NB4 (cell line): ENCODE measurements at regions not wholly inside any gene's neighbourhood (a gene's known extent, or its start where the extent isn't known, plus 50 kb on each side); places are given as distances from the start of the nearest gene placed in this dataset.

Experiments used
- DNase-seq: peaks from one replicate; pipeline ENCODE4 v3.0.0; 2010; ENCODE audit warnings: low read depth
- H3K4me3 ChIP-seq: one replicate; pipeline ENCODE4 v1.5.1; 2011; ENCODE audit warnings: mild to moderate bottlenecking, low read depth, low read length, moderate library complexity
- MYC ChIP-seq: IDR thresholded peaks from 2 replicates; pipeline ENCODE4 v1.6.1; 2011; ENCODE audit warnings: low read depth, low read length
- POLR2A ChIP-seq: IDR thresholded peaks from 2 replicates; pipeline ENCODE4 v1.6.1; 2011; ENCODE audit warnings: mild to moderate bottlenecking; ENCODE audit not compliant: insufficient read length; ENCODE audit errors: extremely low read depth
- TF ChIP-seq, protein P1 (sequence below): IDR thresholded peaks from one replicate; pipeline ENCODE4 v1.5.1; 2012; ENCODE audit warnings: low read depth, low read length
- TF ChIP-seq, protein P2 (sequence below): IDR thresholded peaks from 2 replicates; pipeline ENCODE4 v1.6.1; 2011; ENCODE audit warnings: low read depth, low read length

DNA sequence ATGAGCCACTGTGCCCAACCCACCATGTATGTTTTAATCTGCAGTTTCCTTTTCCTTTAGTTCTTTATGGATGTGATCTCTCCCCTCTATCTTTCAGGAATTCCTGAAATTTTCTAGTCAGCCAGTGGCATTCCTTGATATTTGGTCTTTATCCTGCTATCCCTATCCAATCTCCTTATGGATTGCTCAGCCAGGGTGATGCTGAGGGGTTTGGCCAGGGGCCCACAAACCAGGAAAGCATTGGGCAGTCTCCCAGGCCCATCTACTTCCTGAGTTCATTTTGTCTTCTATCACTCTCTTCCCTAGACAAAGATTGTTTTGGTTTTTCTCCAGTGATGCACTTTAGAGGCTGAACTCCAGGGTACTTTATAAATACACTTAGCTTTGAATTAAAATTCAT, 115.9 kb downstream of the KATNIP start:
- no peak for DNase-seq

DNA sequence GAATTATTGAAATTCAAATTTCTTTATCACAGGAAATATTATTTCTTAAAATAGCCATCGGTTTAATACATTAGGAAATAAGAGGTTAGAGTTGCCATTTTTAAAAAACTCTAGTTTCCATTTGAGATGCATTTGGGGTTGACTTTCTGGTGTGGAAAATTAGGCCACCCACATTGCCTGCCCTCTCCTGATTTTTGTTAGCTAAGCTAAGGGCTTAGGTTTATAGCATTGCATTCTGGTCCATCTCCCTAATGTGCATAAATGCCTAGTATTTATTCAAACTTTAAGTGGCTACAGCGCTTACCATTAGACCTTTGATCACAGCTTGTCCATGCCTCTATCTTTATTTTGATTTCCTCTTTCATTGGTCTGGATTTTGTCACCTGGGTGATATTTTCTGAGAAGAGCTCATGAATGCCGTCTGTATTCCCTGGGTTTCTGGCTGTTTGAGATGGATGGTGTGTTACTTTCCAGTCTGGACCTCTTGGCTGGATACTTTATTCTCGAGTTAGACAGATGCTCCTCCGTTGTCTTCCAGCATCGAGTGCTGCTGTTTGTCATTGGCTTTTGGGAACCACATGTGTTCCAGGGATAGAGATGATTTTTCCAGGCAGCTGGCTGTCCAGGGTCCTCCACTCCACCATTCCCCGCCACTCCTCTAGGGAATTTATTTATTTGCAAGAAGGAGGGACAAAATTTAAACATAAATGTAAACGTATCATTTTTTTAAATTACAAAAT, 120.3 kb downstream of the KATNIP start:
- H3K4me3 ChIP-seq, result no peak overlapping the region
- TF ChIP-seq MYC (no peak), POLR2A (no peak)
- TF ChIP-seq, protein P1, sequence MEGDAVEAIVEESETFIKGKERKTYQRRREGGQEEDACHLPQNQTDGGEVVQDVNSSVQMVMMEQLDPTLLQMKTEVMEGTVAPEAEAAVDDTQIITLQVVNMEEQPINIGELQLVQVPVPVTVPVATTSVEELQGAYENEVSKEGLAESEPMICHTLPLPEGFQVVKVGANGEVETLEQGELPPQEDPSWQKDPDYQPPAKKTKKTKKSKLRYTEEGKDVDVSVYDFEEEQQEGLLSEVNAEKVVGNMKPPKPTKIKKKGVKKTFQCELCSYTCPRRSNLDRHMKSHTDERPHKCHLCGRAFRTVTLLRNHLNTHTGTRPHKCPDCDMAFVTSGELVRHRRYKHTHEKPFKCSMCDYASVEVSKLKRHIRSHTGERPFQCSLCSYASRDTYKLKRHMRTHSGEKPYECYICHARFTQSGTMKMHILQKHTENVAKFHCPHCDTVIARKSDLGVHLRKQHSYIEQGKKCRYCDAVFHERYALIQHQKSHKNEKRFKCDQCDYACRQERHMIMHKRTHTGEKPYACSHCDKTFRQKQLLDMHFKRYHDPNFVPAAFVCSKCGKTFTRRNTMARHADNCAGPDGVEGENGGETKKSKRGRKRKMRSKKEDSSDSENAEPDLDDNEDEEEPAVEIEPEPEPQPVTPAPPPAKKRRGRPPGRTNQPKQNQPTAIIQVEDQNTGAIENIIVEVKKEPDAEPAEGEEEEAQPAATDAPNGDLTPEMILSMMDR, result no peak
- TF ChIP-seq, protein P2, sequence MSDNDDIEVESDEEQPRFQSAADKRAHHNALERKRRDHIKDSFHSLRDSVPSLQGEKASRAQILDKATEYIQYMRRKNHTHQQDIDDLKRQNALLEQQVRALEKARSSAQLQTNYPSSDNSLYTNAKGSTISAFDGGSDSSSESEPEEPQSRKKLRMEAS, result no peak
- DNase-seq, result no peak

More for the DNA sequence above, 115.9 kb downstream of the KATNIP start:
- TF ChIP-seq, protein P2, result no peak
- TF ChIP-seq, protein P1, result no peak
- TF ChIP-seq MYC (no peak), POLR2A (no peak)
- H3K4me3 ChIP-seq, result no peak overlapping the region

DNA sequence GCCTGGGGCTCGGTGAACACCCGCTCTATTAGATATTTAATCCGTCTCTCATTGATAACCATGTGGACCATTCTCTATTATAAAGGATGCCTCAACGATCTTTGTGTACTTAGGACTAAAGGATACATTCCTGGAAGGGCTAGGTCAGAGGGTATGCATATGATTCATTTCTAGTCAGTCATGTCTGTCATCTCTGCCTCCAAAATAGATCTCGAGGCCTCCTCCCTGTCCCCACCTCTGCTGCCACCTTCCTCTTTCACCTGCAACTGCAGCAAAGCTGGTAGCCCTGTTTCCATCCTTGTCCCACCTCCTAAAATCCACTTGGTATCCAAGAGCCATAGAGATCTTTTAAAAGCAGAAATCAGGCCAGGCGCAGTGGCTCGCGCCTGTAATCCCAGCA, 121.5 kb downstream of the KATNIP start:
- TF ChIP-seq, protein P1, result no peak
- TF ChIP-seq POLR2A (no peak), MYC (no peak)
- TF ChIP-seq, protein P2, result no peak
- no peak for DNase-seq
- H3K4me3 ChIP-seq, result no peak overlapping the region

DNA sequence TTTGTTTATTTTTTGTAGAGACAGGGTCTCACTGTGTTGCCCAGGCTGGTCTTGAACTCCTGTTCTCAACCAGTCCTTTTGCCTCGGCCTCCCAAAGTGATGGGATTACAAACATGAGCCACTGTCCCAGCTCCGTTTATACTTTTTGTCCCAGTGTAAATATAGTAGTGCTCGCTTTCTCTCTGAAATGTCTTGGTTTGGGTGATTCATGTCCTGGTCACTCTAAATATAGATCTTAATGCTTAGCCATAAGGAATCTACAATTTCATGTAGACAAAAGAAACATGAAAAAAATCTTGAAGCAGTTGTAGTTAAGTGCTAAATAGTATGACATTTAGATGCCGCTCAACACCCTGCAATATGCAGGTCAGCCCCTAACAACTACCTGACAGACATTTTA, 126.9 kb downstream of the KATNIP start:
- no peak overlapping the region for H3K4me3 ChIP-seq
- TF ChIP-seq, protein P2, result no peak
- no peak for TF ChIP-seq MYC
- no peak for TF ChIP-seq POLR2A
- TF ChIP-seq, protein P1, result no peak
- no peak for DNase-seq

DNA sequence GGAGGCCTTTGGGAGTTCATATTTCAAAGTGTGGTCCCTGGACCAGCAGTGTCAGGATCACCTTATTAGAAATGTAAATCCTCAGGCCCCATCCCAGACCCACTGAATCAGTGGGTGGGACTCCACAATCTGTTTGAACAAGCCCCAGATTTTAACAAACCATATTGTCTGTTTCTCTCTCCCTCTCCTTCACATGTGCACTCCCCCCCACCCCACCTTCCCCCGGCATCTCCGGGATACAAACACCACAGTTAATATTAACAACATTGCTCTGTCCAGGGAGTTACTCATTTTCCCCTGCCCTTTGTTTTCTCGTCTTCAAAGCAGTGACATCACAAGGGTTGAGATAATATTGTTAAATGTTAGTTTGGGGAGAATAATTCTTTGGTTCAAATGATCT, 127.3 kb downstream of the KATNIP start:
- no peak overlapping the region for H3K4me3 ChIP-seq
- no peak for DNase-seq
- TF ChIP-seq POLR2A (no peak), MYC (no peak)
- TF ChIP-seq, protein P2, result no peak
- TF ChIP-seq, protein P1, result no peak
